ENCODE measurements at regions not wholly inside any gene's neighbourhood (a gene's known extent, or its start where the extent isn't known, plus 50 kb on each side); places are given as distances from the start of the nearest gene placed in this dataset.

DNA sequence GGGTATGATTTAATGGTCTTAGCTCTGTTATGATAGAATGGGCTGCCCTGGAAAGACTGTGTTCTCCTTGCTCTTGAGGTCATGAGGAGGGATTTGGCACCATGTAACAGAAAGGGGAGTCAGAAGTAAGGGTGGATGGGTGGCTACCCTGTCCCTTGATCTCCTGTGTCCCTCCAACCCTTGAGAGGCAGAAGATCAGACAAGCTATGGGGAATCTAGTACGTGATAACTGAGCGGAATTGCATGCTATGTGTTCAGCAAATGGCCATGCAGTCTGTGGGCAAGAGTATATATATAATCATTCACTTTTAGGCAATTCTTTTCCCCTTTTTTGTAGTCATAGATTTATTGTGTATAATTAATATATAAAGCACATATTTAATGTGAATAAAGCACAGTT, 174.9 kb downstream of the SEC23IP start:
- no peak overlapping the region for H3K4me3 ChIP-seq

DNA sequence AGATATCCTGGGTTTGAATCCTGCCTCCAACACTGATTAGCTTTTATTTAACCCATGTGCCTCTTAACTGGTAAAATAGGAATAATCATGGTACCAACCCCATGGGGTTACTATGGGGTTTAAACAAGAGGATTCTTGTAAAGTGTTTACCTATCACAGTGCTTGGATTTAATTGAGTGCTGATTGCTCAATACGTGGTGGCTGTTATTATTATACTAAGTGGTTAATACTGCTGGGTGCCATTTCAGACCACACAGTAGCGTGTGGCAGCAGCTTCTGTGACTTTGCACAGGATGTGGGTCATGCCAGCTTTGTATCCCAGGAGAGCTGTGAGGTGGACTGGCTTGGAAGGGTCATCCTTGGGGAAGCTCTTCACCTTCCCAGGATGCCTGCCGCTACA, 177.2 kb downstream of the SEC23IP start:
- Histone ChIP-seq H3K4me1 (replicated peaks; ENCODE audit: insufficient read depth) (no peaks in the 10 kb centered on the region), H3K36me3 (ENCODE audit: low read depth) (no peaks in the 10 kb centered on the region), H3K27ac (no peak overlapping the region), H3K27me3 (ENCODE audit: insufficient read depth, low read depth) (no peaks in the 10 kb centered on the region), H3K4me2 (no peak overlapping the region), H3K4me3 (no peak overlapping the region), H3K9me3 (ENCODE audit: insufficient read depth, low read depth) (no peaks in the 10 kb centered on the region), H3K9me2 (ENCODE audit: insufficient read depth) (no peaks in the 10 kb centered on the region), H4K20me1 (ENCODE audit: insufficient read depth) (no peaks in the 10 kb centered on the region), H2AFZ (no peak overlapping the region), H3K79me2 (ENCODE audit: low read depth) (no peaks in the 10 kb centered on the region), H3F3A (ENCODE audit: insufficient read depth, low read depth) (no peaks in the 10 kb centered on the region)
- TF ChIP-seq EZH2 (IDR thresholded peaks at IDR 0.05; ENCODE audit: low read depth), result no peak
- no TSS peak for BruUV-seq (replicated peaks)
- CTCF ChIA-PET, result no interaction called here
- DNase-seq, result no peak
- intact Hi-C loops (cut with micrococcal nuclease; ENCODE audit: unreplicated experiment), result no loop called here
- POLR2A ChIA-PET (ENCODE audit: unreplicated experiment), result no interaction called here

More for the DNA sequence above, 174.9 kb downstream of the SEC23IP start:
- ChIA-PET CTCF (no interaction called here), POLR2A (ENCODE audit: unreplicated experiment) (no interaction called here)
- Histone ChIP-seq H3K27me3 (ENCODE audit: insufficient read depth, low read depth) (peaks cover 9% of the 10 kb centered on the region; the same call in 1 of the 2 replicates), H3K4me1 (replicated peaks; ENCODE audit: insufficient read depth) (no peaks in the 10 kb centered on the region), H3K36me3 (ENCODE audit: low read depth) (no peaks in the 10 kb centered on the region), H4K20me1 (ENCODE audit: insufficient read depth) (no peaks in the 10 kb centered on the region), H3K4me2 (no peak overlapping the region), H3F3A (ENCODE audit: insufficient read depth, low read depth) (no peaks in the 10 kb centered on the region), H3K79me2 (ENCODE audit: low read depth) (no peaks in the 10 kb centered on the region), H3K9me3 (ENCODE audit: insufficient read depth, low read depth) (no peaks in the 10 kb centered on the region), H2AFZ (no peak overlapping the region), H3K27ac (no peak overlapping the region), H3K9me2 (ENCODE audit: insufficient read depth) (no peaks in the 10 kb centered on the region)
- no peak for DNase-seq
- BruUV-seq (replicated peaks), result no TSS peak
- TF ChIP-seq, protein P1, sequence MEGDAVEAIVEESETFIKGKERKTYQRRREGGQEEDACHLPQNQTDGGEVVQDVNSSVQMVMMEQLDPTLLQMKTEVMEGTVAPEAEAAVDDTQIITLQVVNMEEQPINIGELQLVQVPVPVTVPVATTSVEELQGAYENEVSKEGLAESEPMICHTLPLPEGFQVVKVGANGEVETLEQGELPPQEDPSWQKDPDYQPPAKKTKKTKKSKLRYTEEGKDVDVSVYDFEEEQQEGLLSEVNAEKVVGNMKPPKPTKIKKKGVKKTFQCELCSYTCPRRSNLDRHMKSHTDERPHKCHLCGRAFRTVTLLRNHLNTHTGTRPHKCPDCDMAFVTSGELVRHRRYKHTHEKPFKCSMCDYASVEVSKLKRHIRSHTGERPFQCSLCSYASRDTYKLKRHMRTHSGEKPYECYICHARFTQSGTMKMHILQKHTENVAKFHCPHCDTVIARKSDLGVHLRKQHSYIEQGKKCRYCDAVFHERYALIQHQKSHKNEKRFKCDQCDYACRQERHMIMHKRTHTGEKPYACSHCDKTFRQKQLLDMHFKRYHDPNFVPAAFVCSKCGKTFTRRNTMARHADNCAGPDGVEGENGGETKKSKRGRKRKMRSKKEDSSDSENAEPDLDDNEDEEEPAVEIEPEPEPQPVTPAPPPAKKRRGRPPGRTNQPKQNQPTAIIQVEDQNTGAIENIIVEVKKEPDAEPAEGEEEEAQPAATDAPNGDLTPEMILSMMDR (conservative IDR thresholded peaks at IDR 0.05), result no peak
- no peak for TF ChIP-seq EZH2 (IDR thresholded peaks at IDR 0.05; ENCODE audit: low read depth)
- intact Hi-C loops (cut with micrococcal nuclease; ENCODE audit: unreplicated experiment), result no loop called here

DNA sequence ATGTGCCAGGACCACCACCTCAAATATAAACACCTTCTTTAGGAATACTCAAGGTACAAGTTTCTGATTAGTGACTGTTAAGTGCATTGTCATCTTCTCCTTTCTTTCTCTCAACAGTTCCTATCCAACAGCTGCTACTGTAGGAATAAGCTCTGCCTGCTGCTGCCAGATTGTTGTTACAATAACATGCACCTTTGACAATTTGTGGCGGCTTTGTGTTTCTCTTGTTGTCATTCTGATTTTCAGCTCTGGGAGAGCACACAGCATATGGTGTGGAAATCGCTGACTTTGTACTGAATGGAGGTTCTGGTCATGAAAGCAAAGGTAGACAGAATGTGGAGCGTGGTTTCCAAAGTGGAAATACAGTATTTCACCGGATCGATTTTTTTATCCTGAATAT, 182.8 kb downstream of the SEC23IP start:
- Histone ChIP-seq H3K27me3 (ENCODE audit: insufficient read depth, low read depth) (no peaks in the 10 kb centered on the region), H2AFZ (no peak overlapping the region), H3F3A (ENCODE audit: insufficient read depth, low read depth) (no peaks in the 10 kb centered on the region), H4K20me1 (ENCODE audit: insufficient read depth) (no peaks in the 10 kb centered on the region), H3K79me2 (ENCODE audit: low read depth) (no peaks in the 10 kb centered on the region), H3K36me3 (ENCODE audit: low read depth) (no peaks in the 10 kb centered on the region), H3K4me1 (replicated peaks; ENCODE audit: insufficient read depth) (no peaks in the 10 kb centered on the region), H3K9me3 (ENCODE audit: insufficient read depth, low read depth) (no peaks in the 10 kb centered on the region), H3K4me3 (no peak overlapping the region), H3K9me2 (ENCODE audit: insufficient read depth) (no peaks in the 10 kb centered on the region), H3K27ac (no peak overlapping the region), H3K4me2 (no peak overlapping the region)
- ChIA-PET POLR2A (ENCODE audit: unreplicated experiment) (no interaction called here), CTCF (no interaction called here)
- DNase-seq, result no peak
- intact Hi-C loops (cut with micrococcal nuclease; ENCODE audit: unreplicated experiment), result no loop called here
- BruUV-seq (replicated peaks), result no TSS peak
- TF ChIP-seq, protein P1 (conservative IDR thresholded peaks at IDR 0.05), result no peak
- no peak for TF ChIP-seq EZH2 (IDR thresholded peaks at IDR 0.05; ENCODE audit: low read depth)

DNA sequence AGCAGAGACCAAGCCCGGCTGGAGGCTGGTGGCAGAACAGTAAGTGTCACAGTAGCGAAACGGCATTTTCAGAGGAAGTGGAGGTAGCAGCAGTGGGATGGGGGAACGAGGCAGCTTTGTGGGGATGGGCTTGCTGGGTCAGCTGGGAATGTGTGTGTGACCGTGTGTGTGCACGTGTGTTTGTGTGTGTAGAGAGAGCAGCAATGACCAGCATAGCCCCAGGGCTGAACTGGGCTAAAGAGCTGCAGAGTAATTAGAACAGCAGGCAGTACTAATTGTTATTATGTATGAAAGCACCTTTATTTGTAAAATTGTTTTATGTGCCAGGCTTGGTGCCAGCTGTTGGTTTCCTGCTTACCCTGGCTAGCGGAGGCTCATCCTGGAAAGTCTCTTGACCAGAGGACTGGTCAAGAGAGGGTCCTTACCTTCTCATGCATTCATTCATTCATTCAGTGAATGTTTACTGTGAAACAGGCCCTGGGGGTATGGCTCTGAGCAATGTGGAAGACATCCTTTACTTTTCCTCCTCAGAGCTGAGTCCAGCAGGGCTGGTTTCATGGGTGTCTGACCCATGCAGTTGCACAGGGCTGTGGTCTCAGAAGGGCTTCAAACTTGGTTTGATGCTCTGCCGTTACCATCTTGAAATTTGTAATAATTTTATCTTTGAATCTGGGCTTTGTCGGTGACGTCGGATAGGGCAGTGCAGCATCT, 184.6 kb downstream of the SEC23IP start:
- intact Hi-C loops (cut with micrococcal nuclease; ENCODE audit: unreplicated experiment), result no loop called here
- POLR2A ChIA-PET (ENCODE audit: unreplicated experiment), result no interaction called here
- no TSS peak for BruUV-seq (replicated peaks)

More for the DNA sequence above, 184.6 kb downstream of the SEC23IP start:
- H2AFZ ChIP-seq, result no peak overlapping the region
- no peaks in the 10 kb centered on the region for H3K4me1 ChIP-seq (replicated peaks; ENCODE audit: insufficient read depth)
- no peak for DNase-seq
- H4K20me1 ChIP-seq (ENCODE audit: insufficient read depth), result no peaks in the 10 kb centered on the region
- H3F3A ChIP-seq (ENCODE audit: insufficient read depth, low read depth), result no peaks in the 10 kb centered on the region
- no peaks in the 10 kb centered on the region for H3K36me3 ChIP-seq (ENCODE audit: low read depth)
- no peak for TF ChIP-seq EZH2 (IDR thresholded peaks at IDR 0.05; ENCODE audit: low read depth)
- TF ChIP-seq, protein P1 (conservative IDR thresholded peaks at IDR 0.05), result no peak
- H3K27ac ChIP-seq, result no peak overlapping the region
- H3K4me3 ChIP-seq, result no peak overlapping the region
- no peak overlapping the region for H3K4me2 ChIP-seq
- CTCF ChIA-PET, result no interaction called here
- H3K27me3 ChIP-seq (ENCODE audit: insufficient read depth, low read depth), result no peaks in the 10 kb centered on the region
- H3K9me3 ChIP-seq (ENCODE audit: insufficient read depth, low read depth), result no peaks in the 10 kb centered on the region
- H3K9me2 ChIP-seq (ENCODE audit: insufficient read depth), result no peaks in the 10 kb centered on the region
- no peaks in the 10 kb centered on the region for H3K79me2 ChIP-seq (ENCODE audit: low read depth)
